AML-193 (cell line): ENCODE measurements at regions not wholly inside any gene's neighbourhood (a gene's known extent, or its start where the extent isn't known, plus 50 kb on each side); places are given as distances from the start of the nearest gene placed in this dataset.
"Not testable (repeated sequence)": the region's sequence is repeated elsewhere in the genome, so short reads cannot be mapped to it uniquely, and the experiment has no call there.

Experiments
- DNase-seq, 2 experiments: peaks; one replicate each; lab custom pipeline; 2025; lab: John Stamatoyannopoulos, UW

GRCh38 chr11:134866981-134867675, 455.1 kb upstream of the B3GAT1 start:
- DNase-seq: no peak

- no peak for DNase-seq
Measured at GRCh38 chr11:134866215-134866614, 454.2 kb upstream of the B3GAT1 start.

GRCh38 chr11:134864968-134865305, 452.9 kb upstream of the B3GAT1 start:
- DNase-seq: no peak

- DNase-seq: no peak
Measured at GRCh38 chr11:134864233-134864967, 452.4 kb upstream of the B3GAT1 start.

- no peak for DNase-seq
Measured at GRCh38 chr11:134863294-134863693, 451.3 kb upstream of the B3GAT1 start.

- DNase-seq: no peak
Measured at GRCh38 chr11:134862587-134863195, 450.6 kb upstream of the B3GAT1 start.

GRCh38 chr11:134862105-134862502, 450.1 kb upstream of the B3GAT1 start:
- no peak for DNase-seq

- no peak for DNase-seq
Measured at GRCh38 chr11:134861490-134862104, 449.6 kb upstream of the B3GAT1 start.

GRCh38 chr11:134858783-134859480, 446.9 kb upstream of the B3GAT1 start:
- DNase-seq: no peak

- no peak for DNase-seq
Measured at GRCh38 chr11:134857035-134857434, 445.0 kb upstream of the B3GAT1 start.

GRCh38 chr11:134856056-134856971, 444.3 kb upstream of the B3GAT1 start:
- no peak for DNase-seq

- no peak for DNase-seq
Measured at GRCh38 chr11:134853992-134854991, 442.2 kb upstream of the B3GAT1 start.

- not testable (repeated sequence) for DNase-seq
Measured at GRCh38 chr11:134851503-134852224, 439.6 kb upstream of the B3GAT1 start.

GRCh38 chr11:134850566-134850965, 438.5 kb upstream of the B3GAT1 start:
- DNase-seq: no peak

- DNase-seq: no peak
Measured at GRCh38 chr11:134849833-134850232, 437.8 kb upstream of the B3GAT1 start.

GRCh38 chr11:134847083-134847715, 435.2 kb upstream of the B3GAT1 start:
- no peak for DNase-seq

GRCh38 chr11:134846328-134847082, 434.5 kb upstream of the B3GAT1 start:
- DNase-seq: no peak
